ENCODE measurements at regions not wholly inside any gene's neighbourhood (a gene's known extent, or its start where the extent isn't known, plus 50 kb on each side); places are given as distances from the start of the nearest gene placed in this dataset.
"Not testable (repeated sequence)": the region's sequence is repeated elsewhere in the genome, so short reads cannot be mapped to it uniquely, and the experiment has no call there.

DNA sequence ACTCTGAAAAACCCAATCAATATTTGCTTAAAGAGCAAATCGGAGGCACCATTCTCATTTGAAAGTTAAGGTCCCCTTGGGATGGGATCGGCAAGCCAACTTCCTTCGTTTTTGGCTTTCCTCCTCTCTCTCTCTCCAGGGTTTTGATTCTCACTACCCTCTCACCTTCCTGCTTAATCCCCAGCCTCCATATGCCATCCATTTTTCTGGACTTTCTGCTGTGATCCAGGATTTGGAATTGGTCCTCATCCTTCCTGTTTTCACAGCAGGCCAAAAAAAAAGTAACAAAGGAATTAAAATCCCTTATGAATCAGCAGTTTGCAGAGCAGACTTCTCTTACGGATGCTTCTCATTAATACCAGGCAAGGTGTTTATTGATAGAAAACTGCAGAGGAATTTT, 283.1 kb upstream of the TMTC4 start:
- Mint-ChIP-seq H3K27me3 (ENCODE audit: low read depth) (peaks cover 16% of the 10 kb centered on the region), H3K27ac (no peak overlapping the region), H3K9me3 (peaks cover 0 to 2% of the 10 kb centered on the region in 2 donors), H3K4me1 (ENCODE audit: low read depth) (no peaks in the 10 kb centered on the region), H3K36me3 (ENCODE audit: insufficient read depth in 2 of 2) (no peaks in the 10 kb centered on the region), H3K4me3 (no peak overlapping the region)
- DNase-seq (no peak), ATAC-seq (replicated peaks in 1 of 2) (no peak)

DNA sequence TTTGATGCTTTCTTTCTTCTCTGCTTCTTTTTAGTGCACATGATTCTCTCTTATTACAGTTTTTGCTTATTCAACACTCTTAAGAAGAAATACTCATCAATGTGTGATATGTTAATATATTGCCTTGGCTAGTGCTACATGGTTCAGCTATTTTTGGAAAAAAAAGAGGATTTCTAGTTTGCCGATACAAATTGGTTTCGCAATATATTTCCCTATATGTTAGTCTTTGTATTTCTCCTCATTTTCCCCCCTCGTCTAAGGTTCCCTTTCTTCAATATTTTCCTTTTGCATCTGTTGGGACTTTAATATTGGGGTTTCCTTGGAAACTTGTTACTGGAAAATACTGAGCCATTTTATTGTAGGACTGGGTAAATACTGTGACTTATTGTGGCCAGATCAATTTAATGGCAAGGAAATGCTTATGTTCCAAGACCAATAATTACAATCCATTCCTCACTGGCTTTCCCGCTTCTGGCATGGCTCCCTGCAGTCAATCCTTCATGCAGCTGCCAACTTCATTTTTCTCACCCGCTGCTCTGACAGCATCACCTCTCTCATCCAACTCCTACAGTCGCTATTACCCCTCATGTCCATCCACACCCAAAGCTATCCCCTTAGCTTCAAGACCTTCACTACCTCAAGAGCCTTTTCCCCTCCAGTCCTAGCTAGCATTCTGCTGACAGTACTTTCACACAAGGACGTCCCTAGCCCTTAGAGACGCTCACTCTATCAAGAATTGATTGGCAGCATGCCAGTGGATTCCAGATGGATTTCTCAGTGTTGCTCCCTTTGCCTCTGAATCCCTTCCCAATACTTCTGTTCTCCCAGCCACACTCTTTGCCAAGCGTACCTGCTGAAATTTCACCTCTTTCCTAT, 280.1 kb upstream of the TMTC4 start:
- ATAC-seq (replicated peaks in 1 of 2): no peak
- DNase-seq: no peak
- H3K27me3 Mint-ChIP-seq (ENCODE audit: low read depth): peaks cover 9% of the 10 kb centered on the region
- no peak overlapping the region for H3K4me3 Mint-ChIP-seq
- no peaks in the 10 kb centered on the region for H3K9me3 Mint-ChIP-seq
- H3K4me1 Mint-ChIP-seq (ENCODE audit: low read depth): no peaks in the 10 kb centered on the region
- no peaks in the 10 kb centered on the region for H3K36me3 Mint-ChIP-seq (ENCODE audit: insufficient read depth in 2 of 2)
- H3K27ac Mint-ChIP-seq: no peak overlapping the region

- Mint-ChIP-seq H3K27me3 (ENCODE audit: low read depth) (peaks cover 6% of the 10 kb centered on the region), H3K4me1 (ENCODE audit: low read depth) (no peaks in the 10 kb centered on the region), H3K4me3 (no peak overlapping the region), H3K27ac (no peak overlapping the region), H3K36me3 (ENCODE audit: insufficient read depth in 2 of 2) (no peaks in the 10 kb centered on the region), H3K9me3 (peaks cover 0 to 2% of the 10 kb centered on the region in 2 donors)
- ATAC-seq (replicated peaks in 1 of 2): no peak
- no peak for DNase-seq
These were observed 276.4 kb upstream of the TMTC4 start for GRCh38 chr13:100951016-100951415.

DNA sequence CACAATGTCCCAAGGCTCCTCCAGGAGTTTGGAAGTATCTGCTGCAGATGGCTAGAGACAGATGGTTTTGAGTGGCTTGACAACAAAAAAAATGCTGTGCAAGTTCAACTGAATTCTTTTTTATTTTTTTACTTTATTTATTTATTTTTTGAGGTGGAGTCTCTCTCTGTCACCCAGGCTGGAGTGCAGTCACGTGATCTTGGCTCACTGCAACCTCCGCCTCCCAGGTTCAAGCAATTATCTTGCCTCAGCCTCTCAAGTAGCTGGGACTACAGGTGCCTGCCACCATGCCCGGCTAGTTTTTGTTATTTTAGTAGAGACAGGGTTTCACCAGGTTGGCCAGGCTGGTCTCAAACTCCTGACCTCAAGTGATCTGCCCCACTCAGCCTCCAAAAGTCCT, 274.3 kb upstream of the TMTC4 start:
- ATAC-seq (replicated peaks in 1 of 2); H3K4me3 Mint-ChIP-seq; H3K27ac Mint-ChIP-seq; H3K36me3 Mint-ChIP-seq (ENCODE audit: insufficient read depth in 2 of 2); H3K4me1 Mint-ChIP-seq (ENCODE audit: low read depth); H3K9me3 Mint-ChIP-seq; DNase-seq; H3K27me3 Mint-ChIP-seq (ENCODE audit: low read depth): not testable (repeated sequence)

GRCh38 chr13:100946588-100946987, 272.0 kb upstream of the TMTC4 start:
- ATAC-seq (replicated peaks in 1 of 2) (no peak), DNase-seq (no peak)
- Mint-ChIP-seq H3K36me3 (ENCODE audit: insufficient read depth in 2 of 2) (no peaks in the 10 kb centered on the region), H3K4me1 (ENCODE audit: low read depth) (no peaks in the 10 kb centered on the region), H3K27ac (no peak overlapping the region), H3K4me3 (no peak overlapping the region), H3K27me3 (ENCODE audit: low read depth) (peaks cover 9% of the 10 kb centered on the region), H3K9me3 (peaks cover 0 to 4% of the 10 kb centered on the region in 2 donors)

DNA sequence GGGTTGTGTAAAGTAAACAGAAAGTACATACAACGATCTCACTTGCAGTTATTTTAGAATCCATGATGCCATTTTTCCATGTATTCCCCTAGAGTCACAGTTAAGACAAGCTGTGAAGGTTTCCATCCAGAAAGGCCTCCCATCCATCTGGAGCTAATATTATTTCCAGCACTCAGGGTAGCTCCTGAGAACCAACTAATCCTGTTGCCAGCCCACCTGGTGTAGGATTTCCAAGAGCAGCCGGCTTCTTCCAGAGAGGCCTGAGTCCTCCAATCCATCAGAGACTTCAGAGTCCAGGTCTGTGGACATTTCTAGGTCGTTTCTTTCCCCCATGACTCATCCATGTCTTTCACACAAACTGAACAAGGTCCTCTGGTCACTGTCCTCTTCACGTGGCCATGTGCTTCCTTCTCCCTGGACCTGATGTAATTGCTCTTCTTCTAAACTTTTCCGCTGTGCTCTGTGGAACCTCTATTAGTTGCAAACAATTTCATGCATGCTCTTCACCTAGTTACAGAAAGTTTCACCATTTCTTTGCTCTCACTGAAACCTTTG, 270.3 kb upstream of the TMTC4 start:
- Mint-ChIP-seq H3K36me3 (ENCODE audit: insufficient read depth in 2 of 2) (no peaks in the 10 kb centered on the region), H3K4me1 (ENCODE audit: low read depth) (no peaks in the 10 kb centered on the region), H3K9me3 (peaks cover 0 to 4% of the 10 kb centered on the region in 2 donors), H3K27me3 (ENCODE audit: low read depth) (peaks cover 16% of the 10 kb centered on the region), H3K27ac (no peak overlapping the region), H3K4me3 (no peak overlapping the region)
- no peak for DNase-seq
- no peak for ATAC-seq (replicated peaks in 1 of 2)

DNA sequence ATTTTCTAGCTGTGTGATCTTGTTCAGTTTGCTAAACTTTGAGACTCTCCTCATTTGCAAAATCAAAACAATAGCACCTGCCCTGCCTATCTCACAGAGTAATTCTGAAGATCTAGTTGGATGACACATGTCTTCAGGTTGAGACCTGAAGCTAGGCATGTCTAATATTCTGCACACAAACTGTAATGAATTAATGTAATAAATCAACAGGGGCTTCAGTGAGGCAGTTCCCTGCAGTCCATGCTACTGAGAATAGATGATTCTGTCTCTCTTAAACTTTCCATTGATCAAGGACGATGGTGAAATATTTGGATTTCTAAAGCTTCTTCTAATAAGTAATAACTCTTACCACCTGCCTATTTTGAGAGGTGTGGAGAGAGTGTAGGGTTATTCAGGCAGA, 268.1 kb upstream of the TMTC4 start:
- no peaks in the 10 kb centered on the region for H3K36me3 Mint-ChIP-seq (ENCODE audit: insufficient read depth in 2 of 2)
- H3K9me3 Mint-ChIP-seq: peaks cover 0 to 4% of the 10 kb centered on the region in 2 donors
- peaks cover 16% of the 10 kb centered on the region for H3K27me3 Mint-ChIP-seq (ENCODE audit: low read depth)
- no peak overlapping the region for H3K4me3 Mint-ChIP-seq
- no peak overlapping the region for H3K27ac Mint-ChIP-seq
- no peaks in the 10 kb centered on the region for H3K4me1 Mint-ChIP-seq (ENCODE audit: low read depth)
- ATAC-seq (replicated peaks in 1 of 2): no peak
- no peak for DNase-seq

- Mint-ChIP-seq H3K4me3 (no peak overlapping the region), H3K36me3 (ENCODE audit: insufficient read depth in 2 of 2) (no peaks in the 10 kb centered on the region)
These were observed 267.1 kb upstream of the TMTC4 start for GRCh38 chr13:100941377-100942368.

GRCh38 chr13:100940658-100941057, 266.1 kb upstream of the TMTC4 start:
- no peak overlapping the region for H3K27ac Mint-ChIP-seq

More at GRCh38 chr13:100941377-100942368, 267.1 kb upstream of the TMTC4 start:
- Mint-ChIP-seq H3K27ac (no peak overlapping the region), H3K27me3 (ENCODE audit: low read depth) (peaks cover 16% of the 10 kb centered on the region), H3K9me3 (peaks cover 0 to 4% of the 10 kb centered on the region in 2 donors), H3K4me1 (ENCODE audit: low read depth) (no peaks in the 10 kb centered on the region)
- ATAC-seq (replicated peaks in 1 of 2) (no peak), DNase-seq (no peak)

GRCh38 chr13:100933841-100934240, 259.2 kb upstream of the TMTC4 start:
- DNase-seq (no peak), ATAC-seq (replicated peaks in 1 of 2) (no peak)
- Mint-ChIP-seq H3K27ac (no peak overlapping the region), H3K36me3 (ENCODE audit: insufficient read depth in 2 of 2) (no peaks in the 10 kb centered on the region), H3K4me3 (no peak overlapping the region), H3K27me3 (ENCODE audit: low read depth) (peaks cover 23% of the 10 kb centered on the region), H3K4me1 (ENCODE audit: low read depth) (no peaks in the 10 kb centered on the region), H3K9me3 (no peaks in the 10 kb centered on the region)

More at GRCh38 chr13:100940658-100941057, 266.1 kb upstream of the TMTC4 start:
- Mint-ChIP-seq H3K4me1 (ENCODE audit: low read depth) (no peaks in the 10 kb centered on the region), H3K9me3 (peaks cover 0 to 2% of the 10 kb centered on the region in 2 donors), H3K36me3 (ENCODE audit: insufficient read depth in 2 of 2) (no peaks in the 10 kb centered on the region), H3K4me3 (no peak overlapping the region), H3K27me3 (ENCODE audit: low read depth) (peaks cover 9% of the 10 kb centered on the region)
- DNase-seq (no peak), ATAC-seq (replicated peaks in 1 of 2) (no peak)

DNA sequence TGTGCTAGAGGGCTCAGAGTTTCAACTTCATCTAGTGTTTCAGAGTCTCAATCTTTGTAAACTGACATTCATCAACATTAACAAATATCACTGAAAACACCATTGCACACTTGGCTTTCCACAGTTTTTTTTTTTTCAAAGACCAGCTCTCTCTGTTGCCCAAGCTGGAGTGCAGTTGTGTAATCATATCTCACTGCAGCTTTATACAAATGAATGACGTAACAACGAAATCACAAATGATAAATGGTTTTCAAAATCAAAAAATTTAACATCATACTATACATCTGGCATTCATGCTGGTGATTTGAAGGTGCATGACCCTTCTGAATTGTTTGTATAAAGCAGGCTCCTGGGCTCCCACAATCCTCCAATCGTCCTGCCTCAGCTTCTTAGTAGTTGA, 248.0 kb upstream of the TMTC4 start:
- H3K27ac Mint-ChIP-seq: no peak overlapping the region

DNA sequence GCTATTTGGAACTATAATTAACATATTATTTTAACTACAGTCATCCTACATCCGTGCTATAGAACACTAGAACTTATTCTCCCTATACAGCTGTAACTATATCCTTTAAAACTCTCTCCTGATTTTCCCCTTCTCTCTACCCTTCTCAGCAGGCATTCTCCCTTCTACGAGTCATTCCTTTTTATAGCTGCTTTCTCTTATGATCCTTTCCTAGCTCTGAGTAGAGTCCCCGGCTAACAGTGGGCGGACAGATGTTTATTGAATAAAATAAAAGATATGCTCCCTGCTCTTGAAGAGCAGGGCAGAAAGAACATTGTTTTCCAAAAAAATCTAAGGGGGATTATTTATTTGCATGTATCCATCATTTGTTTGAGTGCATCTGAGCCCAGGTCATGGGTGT, 246.5 kb upstream of the TMTC4 start:
- DNase-seq (no peak), ATAC-seq (replicated peaks in 1 of 2) (no peak)
- no peaks in the 10 kb centered on the region for H3K36me3 Mint-ChIP-seq (ENCODE audit: insufficient read depth in 2 of 2)
- peaks cover 6% of the 10 kb centered on the region for H3K27me3 Mint-ChIP-seq (ENCODE audit: low read depth)
- H3K4me3 Mint-ChIP-seq: no peak overlapping the region
- H3K9me3 Mint-ChIP-seq: no peaks in the 10 kb centered on the region
- H3K4me1 Mint-ChIP-seq (ENCODE audit: low read depth): no peaks in the 10 kb centered on the region
- no peak overlapping the region for H3K27ac Mint-ChIP-seq

More for the DNA sequence above, 248.0 kb upstream of the TMTC4 start:
- Mint-ChIP-seq H3K36me3 (ENCODE audit: insufficient read depth in 2 of 2) (no peaks in the 10 kb centered on the region), H3K4me3 (no peak overlapping the region), H3K27me3 (ENCODE audit: low read depth) (peaks cover 6% of the 10 kb centered on the region), H3K4me1 (ENCODE audit: low read depth) (no peaks in the 10 kb centered on the region), H3K9me3 (no peaks in the 10 kb centered on the region)
- DNase-seq: no peak
- ATAC-seq (replicated peaks in 1 of 2): no peak

DNA sequence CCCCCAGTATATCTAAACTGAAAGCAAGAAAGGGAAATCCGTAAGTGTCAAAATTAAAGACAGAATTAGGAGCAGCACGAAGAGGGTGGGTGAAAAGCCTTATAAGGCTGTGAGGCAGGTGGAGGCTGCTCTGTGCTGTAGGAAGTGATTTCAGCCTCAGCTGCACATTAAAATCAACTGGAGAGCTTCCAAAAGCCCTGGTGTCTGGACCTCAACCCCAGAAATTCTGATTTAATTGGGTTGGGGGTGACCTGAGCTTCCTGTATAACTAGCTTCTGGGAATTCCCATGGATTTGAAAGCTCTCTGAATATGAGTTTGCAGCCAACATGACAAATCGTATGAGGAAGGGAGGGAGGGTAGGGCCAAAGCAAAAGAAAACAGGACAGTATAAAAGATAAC, 242.4 kb upstream of the TMTC4 start:
- Mint-ChIP-seq H3K4me3 (no peak overlapping the region), H3K27me3 (ENCODE audit: low read depth) (peaks cover 13% of the 10 kb centered on the region), H3K27ac (no peak overlapping the region), H3K36me3 (ENCODE audit: insufficient read depth in 2 of 2) (no peaks in the 10 kb centered on the region), H3K4me1 (ENCODE audit: low read depth) (no peaks in the 10 kb centered on the region), H3K9me3 (no peaks in the 10 kb centered on the region)
- no peak for ATAC-seq (replicated peaks in 1 of 2)
- no peak for DNase-seq

Data from activated T-cell treated with anti-CD3 and anti-CD28 coated beads, Interleukin-2, amount 50 U/mL, for 72 hours (primary cell).